GM19025 (cell line): ENCODE measurements at regions not wholly inside any gene's neighbourhood (a gene's known extent, or its start where the extent isn't known, plus 50 kb on each side); places are given as distances from the start of the nearest gene placed in this dataset.
A peak's percentile ranks its signal among the peaks of the same experiment; 100 is the strongest.

Source experiments
- ATAC-seq: cut with Tn5 transposase; IDR thresholded peaks from one replicate; pipeline ENCODE4 v1.9.1; 2021; ENCODE audit warnings: mild to moderate bottlenecking, low read depth, moderate library complexity; ENCODE audit not compliant: unreplicated experiment

GRCh38 chr9:134243778-134244467 is 79.6 kb upstream of the RNU6ATAC start:
- no peak for ATAC-seq

GRCh38 chr9:134245179-134245578 is 80.8 kb upstream of the RNU6ATAC start:
- no peak for ATAC-seq

- no peak for ATAC-seq
These were observed 78.2 kb upstream of the RXRA start for GRCh38 chr9:134247918-134248631.

- ATAC-seq = no peak
These were observed 74.8 kb upstream of the RXRA start for GRCh38 chr9:134251296-134252069.

- ATAC-seq = no peak
These were observed 74.0 kb upstream of the RXRA start for GRCh38 chr9:134252084-134252830.

- no peak for ATAC-seq
These were observed 72.5 kb upstream of the RXRA start for GRCh38 chr9:134253606-134254205.

GRCh38 chr9:134258332-134258731 is 67.9 kb upstream of the RXRA start:
- no peak for ATAC-seq

GRCh38 chr9:134258828-134259546 is 67.3 kb upstream of the RXRA start:
- ATAC-seq = no peak

- ATAC-seq = no peak
These were observed 66.5 kb upstream of the RXRA start for GRCh38 chr9:134259708-134260107.

GRCh38 chr9:134260801-134261200 is 65.5 kb upstream of the RXRA start:
- ATAC-seq = no peak

GRCh38 chr9:134262035-134262434 is 64.2 kb upstream of the RXRA start:
- ATAC-seq = no peak

- no peak for ATAC-seq
These were observed 62.7 kb upstream of the RXRA start for GRCh38 chr9:134263596-134263995.

GRCh38 chr9:134264169-134264568 is 62.1 kb upstream of the RXRA start:
- no peak for ATAC-seq

GRCh38 chr9:134265078-134265477 is 61.2 kb upstream of the RXRA start:
- ATAC-seq = no peak

- no peak for ATAC-seq
These were observed 59.8 kb upstream of the RXRA start for GRCh38 chr9:134266418-134266817.

- no peak for ATAC-seq
These were observed 58.9 kb upstream of the RXRA start for GRCh38 chr9:134267305-134267880.

- ATAC-seq = peak; percentile 75
These were observed 58.2 kb upstream of the RXRA start for GRCh38 chr9:134267881-134268724.

GRCh38 chr9:134268747-134269146 is 57.5 kb upstream of the RXRA start:
- ATAC-seq = no peak
